22Rv1 (cell line): ENCODE measurements at regions not wholly inside any gene's neighbourhood (a gene's known extent, or its start where the extent isn't known, plus 50 kb on each side); places are given as distances from the start of the nearest gene placed in this dataset.

ENCODE experiments used
- H3K27ac ChIP-seq: fragments of 450-650 bp; 2 replicates; pipeline ENCODE4 v1.5.1; 2017
- ZFX ChIP-seq: fragments of 450-650 bp; IDR thresholded peaks from 2 replicates; pipeline ENCODE4 v1.6.1; 2017; ENCODE audit warnings: antibody characterized with exemption, borderline replicate concordance
- TF ChIP-seq, protein P1 (sequence below): fragments of 450-650 bp; IDR thresholded peaks from 2 replicates; pipeline ENCODE4 v1.5.1; 2017; ENCODE audit warnings: mild to moderate bottlenecking

DNA sequence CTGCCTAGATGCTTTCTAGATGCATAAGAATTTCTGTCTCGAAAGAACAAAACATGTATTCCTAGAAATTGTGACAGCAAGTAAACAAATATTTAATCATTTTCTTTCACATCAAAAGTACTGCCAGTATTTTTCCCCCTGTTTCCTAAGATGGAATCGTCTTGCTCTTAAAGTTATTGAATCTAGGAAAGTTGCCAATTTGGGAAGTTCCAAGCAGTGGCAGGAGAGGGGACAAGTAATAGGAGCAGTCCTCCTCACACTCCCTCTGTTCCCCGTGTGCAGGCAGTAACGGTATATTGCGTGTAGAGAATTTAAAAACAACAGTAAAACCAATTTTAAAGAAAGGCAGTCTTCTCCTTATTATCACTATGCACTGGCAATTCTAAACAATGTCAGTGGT, 619.8 kb downstream of the TBL1XR1 start:
- TF ChIP-seq ZFX, result no peak
- TF ChIP-seq, protein P1, sequence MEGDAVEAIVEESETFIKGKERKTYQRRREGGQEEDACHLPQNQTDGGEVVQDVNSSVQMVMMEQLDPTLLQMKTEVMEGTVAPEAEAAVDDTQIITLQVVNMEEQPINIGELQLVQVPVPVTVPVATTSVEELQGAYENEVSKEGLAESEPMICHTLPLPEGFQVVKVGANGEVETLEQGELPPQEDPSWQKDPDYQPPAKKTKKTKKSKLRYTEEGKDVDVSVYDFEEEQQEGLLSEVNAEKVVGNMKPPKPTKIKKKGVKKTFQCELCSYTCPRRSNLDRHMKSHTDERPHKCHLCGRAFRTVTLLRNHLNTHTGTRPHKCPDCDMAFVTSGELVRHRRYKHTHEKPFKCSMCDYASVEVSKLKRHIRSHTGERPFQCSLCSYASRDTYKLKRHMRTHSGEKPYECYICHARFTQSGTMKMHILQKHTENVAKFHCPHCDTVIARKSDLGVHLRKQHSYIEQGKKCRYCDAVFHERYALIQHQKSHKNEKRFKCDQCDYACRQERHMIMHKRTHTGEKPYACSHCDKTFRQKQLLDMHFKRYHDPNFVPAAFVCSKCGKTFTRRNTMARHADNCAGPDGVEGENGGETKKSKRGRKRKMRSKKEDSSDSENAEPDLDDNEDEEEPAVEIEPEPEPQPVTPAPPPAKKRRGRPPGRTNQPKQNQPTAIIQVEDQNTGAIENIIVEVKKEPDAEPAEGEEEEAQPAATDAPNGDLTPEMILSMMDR, result no peak
- H3K27ac ChIP-seq, result no peak overlapping the region

DNA sequence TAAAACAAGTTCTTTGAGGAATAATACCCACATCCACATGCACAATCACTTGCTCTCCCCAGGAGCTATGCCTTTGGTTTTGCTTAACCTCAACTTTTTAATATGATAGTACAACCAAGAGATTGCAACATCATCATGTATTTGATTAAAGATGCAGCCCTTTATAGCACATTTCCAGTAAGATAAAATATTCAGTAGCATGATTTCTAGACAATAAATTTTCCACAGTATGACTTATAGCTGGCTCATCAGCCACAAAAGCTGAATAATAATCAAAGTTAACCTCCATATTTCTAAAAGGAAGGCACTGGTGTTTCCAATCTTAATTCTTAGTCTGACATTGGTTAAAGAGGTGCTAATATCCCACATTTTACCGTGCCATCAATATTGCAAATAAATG, 622.5 kb downstream of the TBL1XR1 start:
- no peak overlapping the region for H3K27ac ChIP-seq
- TF ChIP-seq, protein P1, result no peak
- TF ChIP-seq ZFX, result no peak

DNA sequence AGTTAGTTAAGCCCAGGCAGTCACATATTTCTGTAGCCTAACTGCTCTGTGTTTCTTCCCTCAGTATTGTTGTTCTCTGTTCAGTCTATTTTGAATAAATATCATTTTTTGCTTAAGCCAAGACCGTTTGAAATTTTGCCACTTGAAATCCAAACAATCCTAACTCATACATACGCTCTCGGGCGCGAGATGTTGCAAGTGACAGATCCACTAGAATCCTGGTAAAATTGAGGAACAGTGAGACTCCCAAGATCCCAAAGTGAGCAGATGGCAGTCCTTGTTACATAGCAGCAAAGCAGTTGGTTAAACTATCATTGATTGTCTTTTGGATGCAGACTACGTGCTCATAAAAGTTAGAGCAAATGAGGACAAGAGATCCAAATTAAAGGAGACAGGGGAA, 625.4 kb downstream of the TBL1XR1 start:
- TF ChIP-seq ZFX, result no peak
- TF ChIP-seq, protein P1, result no peak
- no peak overlapping the region for H3K27ac ChIP-seq

DNA sequence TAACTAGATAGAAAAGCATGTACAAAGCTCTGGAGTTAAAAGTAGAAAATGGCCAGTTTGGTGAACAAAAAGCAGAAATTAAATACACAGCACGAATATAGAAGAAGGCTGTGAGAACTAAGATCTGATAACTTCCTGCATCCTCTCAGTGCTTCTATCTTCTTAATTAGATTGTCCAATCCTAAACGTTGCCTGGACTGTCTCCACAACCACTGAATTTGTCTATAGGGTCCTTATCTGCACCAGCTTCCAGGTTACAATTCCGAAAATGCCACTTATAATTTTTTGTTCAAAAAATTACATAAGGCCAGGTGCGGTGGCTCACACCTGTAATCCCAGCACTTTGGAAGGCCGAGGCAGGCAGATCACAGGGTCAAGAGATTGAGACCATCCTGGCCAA, 626.3 kb downstream of the TBL1XR1 start:
- TF ChIP-seq ZFX, result no peak
- TF ChIP-seq, protein P1, result no peak
- H3K27ac ChIP-seq, result no peak overlapping the region

DNA sequence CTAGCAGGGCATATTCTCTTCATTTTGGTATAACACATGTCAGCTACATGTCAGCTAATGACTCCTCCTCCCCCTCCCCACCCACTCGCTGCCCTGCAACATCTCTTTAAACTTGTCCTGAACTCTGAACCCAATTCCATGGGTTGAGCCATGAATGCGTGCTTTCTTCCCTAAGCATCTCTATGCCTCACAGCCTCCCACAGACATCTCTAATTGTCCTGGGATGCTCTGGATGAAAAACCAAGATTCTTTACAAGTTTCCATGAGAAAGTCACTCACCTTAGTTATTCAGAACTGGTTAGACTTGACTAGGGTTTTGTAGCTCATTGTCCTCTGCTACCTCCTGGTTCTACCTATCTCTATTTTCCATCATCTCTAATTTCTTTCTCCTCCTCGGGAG, 629.1 kb downstream of the TBL1XR1 start:
- TF ChIP-seq, protein P1, result no peak
- TF ChIP-seq ZFX, result no peak
- H3K27ac ChIP-seq, result no peak overlapping the region

DNA sequence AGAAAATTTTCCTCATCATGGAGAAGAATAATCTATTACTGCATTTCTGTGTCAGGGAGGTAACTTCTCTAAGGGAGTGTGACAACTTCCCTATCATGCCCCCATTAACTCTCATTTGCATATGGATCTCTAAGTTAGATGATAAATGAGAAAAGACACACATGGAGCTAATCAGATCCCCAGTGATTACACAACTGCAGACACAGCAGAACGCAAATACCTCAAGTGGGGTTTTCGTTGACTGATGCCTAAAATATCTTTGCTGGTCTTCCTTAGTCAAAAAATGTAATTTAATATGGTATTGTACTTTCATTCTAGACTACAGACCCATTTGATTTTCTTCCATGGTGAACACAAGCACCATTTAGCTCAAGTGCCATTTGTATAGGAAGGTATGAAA, 630.5 kb downstream of the TBL1XR1 start:
- H3K27ac ChIP-seq, result no peak overlapping the region
- no peak for TF ChIP-seq ZFX
- TF ChIP-seq, protein P1, result no peak

DNA sequence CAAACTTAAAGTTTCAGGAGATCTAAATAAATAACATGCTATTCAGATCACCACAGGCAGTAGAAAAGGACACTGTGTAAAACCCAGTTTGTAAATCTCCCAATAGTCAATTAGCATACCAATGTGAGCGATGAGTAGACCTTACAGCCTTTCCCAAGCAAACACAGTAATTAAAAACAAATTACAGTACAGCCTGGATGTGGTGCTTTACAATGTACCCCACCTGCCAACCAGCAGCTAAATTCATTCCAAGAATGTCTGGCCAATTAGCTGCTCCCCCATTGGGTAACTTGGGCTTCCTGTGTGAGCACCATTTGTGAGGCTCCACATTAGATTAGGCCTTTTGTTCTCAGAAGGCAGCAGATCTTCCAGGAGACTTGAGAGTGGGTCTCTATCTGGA, 635.0 kb downstream of the TBL1XR1 start:
- TF ChIP-seq ZFX, result no peak
- TF ChIP-seq, protein P1, result no peak
- no peak overlapping the region for H3K27ac ChIP-seq
